ENCODE measurements at regions not wholly inside any gene's neighbourhood (a gene's known extent, or its start where the extent isn't known, plus 50 kb on each side); places are given as distances from the start of the nearest gene placed in this dataset.
"Not testable (repeated sequence)": the region's sequence is repeated elsewhere in the genome, so short reads cannot be mapped to it uniquely, and the experiment has no call there.

GRCh38 chr2:217010173-217010572 is 150.3 kb upstream of the TNP1 start:
- DNase-seq: no peak

GRCh38 chr2:217008794-217009193 is 148.9 kb upstream of the TNP1 start:
- DNase-seq: no peak

- DNase-seq: no peak
Measured at GRCh38 chr2:217006217-217006616, 146.4 kb upstream of the TNP1 start.

- no peak for DNase-seq
Measured at GRCh38 chr2:217004656-217005055, 144.8 kb upstream of the TNP1 start.

GRCh38 chr2:217001740-217002139 is 141.9 kb upstream of the TNP1 start:
- no peak for DNase-seq

- DNase-seq: no peak
Measured at GRCh38 chr2:217000406-217000805, 140.5 kb upstream of the TNP1 start.

- DNase-seq: no peak
Measured at GRCh38 chr2:216996279-216996845, 136.5 kb upstream of the TNP1 start.

GRCh38 chr2:216994353-216994854 is 134.5 kb upstream of the TNP1 start:
- no peak for DNase-seq

- no peak for DNase-seq
Measured at GRCh38 chr2:216992056-216992675, 132.3 kb upstream of the TNP1 start.

- DNase-seq: no peak
Measured at GRCh38 chr2:216991563-216991962, 131.7 kb upstream of the TNP1 start.

- no peak for DNase-seq
Measured at GRCh38 chr2:216989340-216990129, 129.7 kb upstream of the TNP1 start.

GRCh38 chr2:216987252-216987821 is 127.5 kb upstream of the TNP1 start:
- DNase-seq: no peak

GRCh38 chr2:216985658-216986141 is 125.8 kb upstream of the TNP1 start:
- no peak for DNase-seq

GRCh38 chr2:216984937-216985336 is 125.1 kb upstream of the TNP1 start:
- DNase-seq: no peak

GRCh38 chr2:216981951-216982350 is 122.1 kb upstream of the TNP1 start:
- DNase-seq: not testable (repeated sequence)

- not testable (repeated sequence) for DNase-seq
Measured at GRCh38 chr2:216980510-216980909, 120.6 kb upstream of the TNP1 start.

GRCh38 chr2:216974321-216975302 is 114.7 kb upstream of the TNP1 start:
- no peak for DNase-seq

- no peak for DNase-seq
Measured at GRCh38 chr2:216971593-216971992, 111.7 kb upstream of the TNP1 start.

GRCh38 chr2:216970359-216970915 is 110.6 kb upstream of the TNP1 start:
- no peak for DNase-seq

GRCh38 chr2:216967889-216968288 is 108.0 kb upstream of the TNP1 start:
- DNase-seq: no peak

- no peak for DNase-seq
Measured at GRCh38 chr2:216960671-216961268, 100.9 kb upstream of the TNP1 start.
